Keratinocyte (primary cell): ENCODE measurements at regions not wholly inside any gene's neighbourhood (a gene's known extent, or its start where the extent isn't known, plus 50 kb on each side); places are given as distances from the start of the nearest gene placed in this dataset.

Experiments used
- DNase-seq: peaks from one replicate; pipeline ENCODE4 v3.0.0-alpha.2; 2011; ENCODE audit warnings: low read depth, missing footprints, low spot score
- FAIRE-seq: peaks from 2 replicates; lab custom pipeline; 2011; peaks lifted over from hg19 to GRCh38; lab: Jason Lieb, UNC
- H2AFZ ChIP-seq: 2 replicates; pipeline ENCODE4 v1.6.0; 2012; ENCODE audit warnings: low read length, control low read depth, inconsistent platforms; ENCODE audit not compliant: control insufficient read depth
- H3K27ac ChIP-seq: 2 replicates; pipeline ENCODE4 v1.5.1; 2011; ENCODE audit warnings: low read length; ENCODE audit not compliant: control insufficient read depth, insufficient read depth
- H3K27me3 ChIP-seq: 3 replicates; pipeline ENCODE4 v1.6.0; 2011; ENCODE audit warnings: low read length; ENCODE audit not compliant: control insufficient read depth, insufficient read depth; ENCODE audit errors: extremely low read depth
- H3K36me3 ChIP-seq, 2 experiments: 2 replicates in 1 of 2; 3 replicates in 1 of 2; pipeline ENCODE4 v1.5.1; 2011; ENCODE audit warnings: low read length in 2 of 2, mild to moderate bottlenecking in 1 of 2; ENCODE audit not compliant: control insufficient read depth in 2 of 2, insufficient read depth in 2 of 2; ENCODE audit errors: extremely low read depth in 1 of 2
- H3K4me1 ChIP-seq: 3 replicates; pipeline ENCODE4 v1.5.1; 2011; ENCODE audit warnings: low read length; ENCODE audit not compliant: control insufficient read depth, insufficient read depth; ENCODE audit errors: extremely low read depth
- H3K4me2 ChIP-seq: 3 replicates; pipeline ENCODE4 v1.6.0; 2011; ENCODE audit warnings: low read depth, low read length; ENCODE audit not compliant: control insufficient read depth, insufficient read depth; ENCODE audit errors: extremely low read depth
- H3K4me3 ChIP-seq, 3 experiments: fragments of 200-600 bp in 1 of 3; sonication (generic) in 1 of 3; 2 replicates in 2 of 3; 3 replicates in 1 of 3; pipeline ENCODE4 v1.5.1; 2011 to 2016; ENCODE audit warnings: low read length in 3 of 3, mild to moderate bottlenecking in 3 of 3, control low read depth in 2 of 3, inconsistent platforms in 1 of 3, low read depth in 1 of 3, mixed read lengths in 1 of 3, mixed run types in 1 of 3, moderate library complexity in 1 of 3; ENCODE audit not compliant: control insufficient read depth in 2 of 3, insufficient read depth in 2 of 3; ENCODE audit errors: extremely low read depth in 1 of 3
- H3K79me2 ChIP-seq: 2 replicates; pipeline ENCODE4 v1.6.0; 2012; ENCODE audit warnings: low read length; ENCODE audit not compliant: control insufficient read depth, insufficient read depth
- H3K9ac ChIP-seq: 3 replicates; pipeline ENCODE4 v1.6.0; 2011; ENCODE audit warnings: low read length; ENCODE audit not compliant: control insufficient read depth, insufficient read depth; ENCODE audit errors: extremely low read depth
- H3K9me1 ChIP-seq: 3 replicates; pipeline ENCODE4 v1.6.0; 2011; ENCODE audit warnings: low read length; ENCODE audit not compliant: control insufficient read depth, insufficient read depth; ENCODE audit errors: extremely low read depth
- H3K9me3 ChIP-seq: 2 replicates; pipeline ENCODE4 v1.5.1; 2012; ENCODE audit warnings: low read depth, low read length; ENCODE audit not compliant: control insufficient read depth
- H4K20me1 ChIP-seq: 3 replicates; pipeline ENCODE4 v1.6.0; 2011; ENCODE audit warnings: low read length; ENCODE audit not compliant: control insufficient read depth, insufficient read depth; ENCODE audit errors: extremely low read depth
- EZH2 ChIP-seq: IDR thresholded peaks from one replicate; pipeline ENCODE4 v1.6.1; 2012; ENCODE audit warnings: inconsistent platforms, mild to moderate bottlenecking, low read length, moderate library complexity
- dilution Hi-C: fragments of 300-500 bp; cut with MboI; formaldehyde crosslinking; loops from one replicate; pipeline ENCODE4 v1.7.0; 2020; ENCODE audit warnings: low sequenced_read_pairs; ENCODE audit not compliant: extremely low pct_ligation_motif_present
- TF ChIP-seq, protein P1 (sequence below), 3 experiments: IDR thresholded peaks in 1 of 3; conservative IDR thresholded peaks in 1 of 3; optimal IDR thresholded peaks in 1 of 3; 2 replicates in 2 of 3; 3 replicates in 1 of 3; pipeline versions ENCODE3 to v1.5.1; 2011; ENCODE audit warnings: low read length in 3 of 3, mild to moderate bottlenecking in 3 of 3, moderate library complexity in 2 of 3, control low read depth in 1 of 3, inconsistent platforms in 1 of 3; ENCODE audit not compliant: insufficient read depth in 2 of 3; ENCODE audit errors: extremely low read depth in 1 of 3

DNA sequence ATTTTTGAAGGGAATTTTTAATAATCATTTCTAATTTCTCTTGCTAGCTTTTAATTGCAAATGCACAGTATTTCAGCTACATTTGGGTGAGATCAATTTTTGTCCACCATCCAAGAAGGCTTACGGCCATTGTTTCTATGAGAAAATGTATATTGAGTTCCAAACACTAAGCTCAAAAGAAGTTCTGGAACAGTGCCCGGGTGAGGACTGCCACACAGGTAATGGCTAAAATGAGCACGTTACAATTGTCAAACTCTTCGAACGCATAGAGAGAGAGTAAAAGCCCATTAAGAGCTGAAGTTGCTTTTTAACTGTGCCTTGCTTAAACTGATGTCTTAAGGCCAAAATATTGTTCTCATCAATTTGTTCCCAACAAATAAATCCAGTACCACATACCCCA lies 755.0 kb downstream of the DIAPH3 start:
- H4K20me1 ChIP-seq, result no peaks in the 10 kb centered on the region

DNA sequence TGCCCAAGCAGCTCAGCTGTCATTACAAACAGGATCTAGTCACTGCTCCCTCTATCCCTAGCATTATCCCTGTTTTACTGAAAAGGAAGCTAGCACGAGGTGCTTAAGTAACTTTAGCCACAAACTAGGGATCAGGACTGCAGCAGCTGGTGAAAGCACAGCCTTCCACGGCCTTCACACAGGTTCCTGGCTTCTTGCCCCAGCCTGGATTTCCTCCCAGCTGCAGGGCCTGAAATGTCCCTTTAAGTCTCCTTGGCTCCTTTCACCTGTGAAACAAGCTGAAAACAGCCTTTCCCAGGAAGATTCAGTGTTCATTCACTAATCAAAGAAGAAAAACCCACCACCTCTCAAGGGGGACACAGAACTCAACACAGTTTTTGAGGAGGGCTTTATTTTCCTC lies 754.5 kb downstream of the DIAPH3 start:
- dilution Hi-C loops, result no loop called here
- no peaks in the 10 kb centered on the region for H3K9me3 ChIP-seq
- H3K79me2 ChIP-seq, result no peaks in the 10 kb centered on the region
- no peak for DNase-seq
- no peak overlapping the region for H3K9ac ChIP-seq
- H4K20me1 ChIP-seq, result no peaks in the 10 kb centered on the region
- no peaks in the 10 kb centered on the region for H3K27me3 ChIP-seq
- H3K4me1 ChIP-seq, result no peaks in the 10 kb centered on the region
- no peak overlapping the region for H2AFZ ChIP-seq
- H3K27ac ChIP-seq, result no peak overlapping the region
- H3K4me2 ChIP-seq, result no peak overlapping the region
- no peaks in the 10 kb centered on the region for H3K36me3 ChIP-seq
- H3K4me3 ChIP-seq, result no peak overlapping the region
- TF ChIP-seq EZH2, result no peak
- TF ChIP-seq, protein P1, sequence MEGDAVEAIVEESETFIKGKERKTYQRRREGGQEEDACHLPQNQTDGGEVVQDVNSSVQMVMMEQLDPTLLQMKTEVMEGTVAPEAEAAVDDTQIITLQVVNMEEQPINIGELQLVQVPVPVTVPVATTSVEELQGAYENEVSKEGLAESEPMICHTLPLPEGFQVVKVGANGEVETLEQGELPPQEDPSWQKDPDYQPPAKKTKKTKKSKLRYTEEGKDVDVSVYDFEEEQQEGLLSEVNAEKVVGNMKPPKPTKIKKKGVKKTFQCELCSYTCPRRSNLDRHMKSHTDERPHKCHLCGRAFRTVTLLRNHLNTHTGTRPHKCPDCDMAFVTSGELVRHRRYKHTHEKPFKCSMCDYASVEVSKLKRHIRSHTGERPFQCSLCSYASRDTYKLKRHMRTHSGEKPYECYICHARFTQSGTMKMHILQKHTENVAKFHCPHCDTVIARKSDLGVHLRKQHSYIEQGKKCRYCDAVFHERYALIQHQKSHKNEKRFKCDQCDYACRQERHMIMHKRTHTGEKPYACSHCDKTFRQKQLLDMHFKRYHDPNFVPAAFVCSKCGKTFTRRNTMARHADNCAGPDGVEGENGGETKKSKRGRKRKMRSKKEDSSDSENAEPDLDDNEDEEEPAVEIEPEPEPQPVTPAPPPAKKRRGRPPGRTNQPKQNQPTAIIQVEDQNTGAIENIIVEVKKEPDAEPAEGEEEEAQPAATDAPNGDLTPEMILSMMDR (optimal IDR thresholded peaks at IDR 0.05 in 1 of 3, IDR thresholded peaks at IDR 0.05 in 1 of 3, conservative IDR thresholded peaks at IDR 0.05 in 1 of 3; ENCODE audit: extremely low read depth in 1 of 3, insufficient read depth in 2 of 3, low read length in 3 of 3), result no peak
- H3K9me1 ChIP-seq, result no peaks in the 10 kb centered on the region
- no peak for FAIRE-seq

More for the DNA sequence above, 755.0 kb downstream of the DIAPH3 start:
- no peak for FAIRE-seq
- Histone ChIP-seq H3K79me2 (no peaks in the 10 kb centered on the region), H3K36me3 (no peaks in the 10 kb centered on the region), H3K9me3 (no peaks in the 10 kb centered on the region), H3K27me3 (no peaks in the 10 kb centered on the region), H3K9me1 (no peaks in the 10 kb centered on the region), H3K4me1 (no peaks in the 10 kb centered on the region), H2AFZ (no peak overlapping the region), H3K27ac (no peak overlapping the region), H3K9ac (no peak overlapping the region), H3K4me3 (no peak overlapping the region), H3K4me2 (no peak overlapping the region)
- DNase-seq, result no peak
- dilution Hi-C loops, result no loop called here
- TF ChIP-seq, protein P1 (optimal IDR thresholded peaks at IDR 0.05 in 1 of 3, IDR thresholded peaks at IDR 0.05 in 1 of 3, conservative IDR thresholded peaks at IDR 0.05 in 1 of 3; ENCODE audit: extremely low read depth in 1 of 3, insufficient read depth in 2 of 3, low read length in 3 of 3), result no peak
- TF ChIP-seq EZH2, result no peak
